SK-N-SH (cell line): ENCODE measurements at regions not wholly inside any gene's neighbourhood (a gene's known extent, or its start where the extent isn't known, plus 50 kb on each side); places are given as distances from the start of the nearest gene placed in this dataset.
A peak's percentile ranks its signal among the peaks of the same experiment; 100 is the strongest.

Experiments
- CTCF ChIA-PET: fragments of 300-600, 350-600 bp; formaldehyde crosslinking; extraction: SDS; loops from one replicate; lab custom pipeline; 2021; lab: Yijun Ruan, JAX
- POLR2A ChIA-PET: fragments of 350-600 bp; sonication (Branson Sonifier 250); formaldehyde crosslinking; extraction: SDS; loops from one replicate; lab custom pipeline; 2020; ENCODE audit warnings: antibody characterized with exemption, inconsistent platforms; lab: Yijun Ruan, JAX
- DNase-seq: peaks from one replicate; pipeline ENCODE4 v3.0.0; 2012
- H2AFZ ChIP-seq: fragments of 200-600 bp; sonication (generic); 2 replicates; pipeline ENCODE4 v1.8.1; 2016; ENCODE audit warnings: antibody characterized with exemption, mild to moderate bottlenecking, low read depth
- H3F3A ChIP-seq: fragments of 200-600 bp; sonication (generic); replicated peaks from 2 replicates; pipeline ENCODE3; 2016; ENCODE audit warnings: antibody characterized with exemption, mild to moderate bottlenecking; ENCODE audit not compliant: insufficient read depth
- H3K27ac ChIP-seq, 2 experiments: fragments of 200-500 bp in 1 of 2; fragments of 200-600 bp in 1 of 2; sonication (Bioruptor generic) in 1 of 2; sonication (generic), shearing (Covaris generic) in 1 of 2; 2 replicates each; pipeline versions ENCODE4 v1.5.1 to v1.6.1; 2014 to 2016; ENCODE audit warnings: low read depth in 2 of 2, inconsistent platforms in 1 of 2, low read length in 1 of 2, mild to moderate bottlenecking in 1 of 2, mixed read lengths in 1 of 2
- H3K27me3 ChIP-seq: fragments of 200-600 bp; sonication (generic), shearing (Covaris generic); 2 replicates; pipeline ENCODE4 v1.6.1; 2016; ENCODE audit warnings: mixed run types; ENCODE audit not compliant: insufficient read depth
- H3K36me3 ChIP-seq, 2 experiments: fragments of 200-500 bp in 1 of 2; fragments of 200-600 bp in 1 of 2; sonication (Bioruptor generic) in 1 of 2; sonication (generic) in 1 of 2; replicated peaks in 1 of 2; 2 replicates each; pipeline versions ENCODE3 to v1.5.1; 2014 to 2016; ENCODE audit warnings: low read length in 1 of 2, mild to moderate bottlenecking in 1 of 2; ENCODE audit not compliant: insufficient read depth in 2 of 2, control insufficient read depth in 1 of 2
- H3K4me1 ChIP-seq, 2 experiments: fragments of 200-500 bp in 1 of 2; fragments of 200-600 bp in 1 of 2; sonication (Bioruptor generic) in 1 of 2; sonication (generic), shearing (Covaris generic) in 1 of 2; 2 replicates each; pipeline versions ENCODE4 v1.5.1 to v1.6.1; 2014 to 2016; ENCODE audit warnings: low read depth in 1 of 2, low read length in 1 of 2, mixed run types in 1 of 2; ENCODE audit not compliant: insufficient read depth in 2 of 2, control insufficient read depth in 1 of 2
- H3K4me2 ChIP-seq: fragments of 200-600 bp; sonication (generic), shearing (Covaris generic); 2 replicates; pipeline ENCODE4 v1.6.1; 2017; ENCODE audit warnings: mixed run types
- H3K4me3 ChIP-seq, 2 experiments: fragments of 200-500 bp in 1 of 2; fragments of 200-600 bp in 1 of 2; sonication (Bioruptor generic) in 1 of 2; sonication (generic), shearing (Covaris generic) in 1 of 2; 2 replicates each; pipeline versions ENCODE4 v1.5.1 to v1.8.1; 2014 to 2016; ENCODE audit warnings: low read depth in 2 of 2, inconsistent platforms in 1 of 2, low read length in 1 of 2, mild to moderate bottlenecking in 1 of 2, mixed read lengths in 1 of 2, moderate library complexity in 1 of 2
- H3K79me2 ChIP-seq: fragments of 200-600 bp; sonication (generic); 2 replicates; pipeline ENCODE4 v1.8.1; 2017; ENCODE audit warnings: mild to moderate bottlenecking; ENCODE audit not compliant: insufficient read depth
- H3K9ac ChIP-seq: fragments of 200-600 bp; sonication (generic); 2 replicates; pipeline ENCODE4 v1.6.1; 2017; ENCODE audit warnings: mixed run types
- H3K9me2 ChIP-seq: fragments of 200-600 bp; sonication (generic); 2 replicates; pipeline ENCODE4 v1.6.1; 2017; ENCODE audit warnings: mixed run types
- H3K9me3 ChIP-seq: fragments of 200-600 bp; sonication (generic); 2 replicates; pipeline ENCODE4 v1.6.1; 2017; ENCODE audit warnings: mixed run types, mild to moderate bottlenecking, moderate library complexity
- H4K20me1 ChIP-seq: fragments of 200-600 bp; sonication (generic); 2 replicates; pipeline ENCODE4 v1.6.1; 2017; ENCODE audit warnings: mild to moderate bottlenecking, mixed run types; ENCODE audit not compliant: insufficient read depth
- CHD2 ChIP-seq: fragments of 150-350 bp; IDR thresholded peaks from 2 replicates; pipeline ENCODE4 v1.6.1; 2018; ENCODE audit warnings: low read length; ENCODE audit not compliant: partially characterized antibody
- ELF1 ChIP-seq: IDR thresholded peaks from 2 replicates; pipeline ENCODE4 v1.4.0; 2012
- EP300 ChIP-seq, 2 experiments: IDR thresholded peaks; 2 replicates each; pipeline versions ENCODE4 v1.4.0 to v1.6.1; 2012; ENCODE audit warnings: borderline replicate concordance in 1 of 2, low read depth in 1 of 2, low read length in 1 of 2
- EZH2phosphoT487 ChIP-seq: fragments of 200-600 bp; sonication (generic); IDR thresholded peaks from 2 replicates; pipeline ENCODE4 v1.6.1; 2017; ENCODE audit warnings: low read depth, mixed run types, mild to moderate bottlenecking, antibody characterized with exemption, moderate library complexity, borderline replicate concordance
- MEF2A ChIP-seq: IDR thresholded peaks from 2 replicates; pipeline ENCODE4 v1.4.0; 2012; ENCODE audit warnings: low read depth, borderline replicate concordance
- MXI1 ChIP-seq: IDR thresholded peaks from 2 replicates; pipeline ENCODE4 v1.6.1; 2012; ENCODE audit warnings: mild to moderate bottlenecking, low read depth, low read length, improper control_type of control experiment
- NFIC ChIP-seq: IDR thresholded peaks from 2 replicates; pipeline ENCODE4 v1.4.0; 2012; ENCODE audit warnings: borderline replicate concordance
- NRF1 ChIP-seq: IDR thresholded peaks from 2 replicates; pipeline ENCODE4 v1.6.1; 2012; ENCODE audit warnings: low read depth, mild to moderate bottlenecking, low read length
- POLR2AphosphoS5 ChIP-seq: IDR thresholded peaks from 2 replicates; pipeline ENCODE4 v1.6.1; 2012; ENCODE audit warnings: low read depth, low read length
- RAD21 ChIP-seq: IDR thresholded peaks from 2 replicates; pipeline ENCODE4 v1.6.1; 2012; ENCODE audit warnings: mild to moderate bottlenecking, low read length
- RCOR1 ChIP-seq: fragments of 150-350 bp; IDR thresholded peaks from 2 replicates; pipeline ENCODE4 v1.6.1; 2017; ENCODE audit warnings: antibody characterized with exemption, low read length
- RFX5 ChIP-seq: IDR thresholded peaks from 2 replicates; pipeline ENCODE4 v1.6.1; 2012; ENCODE audit warnings: mild to moderate bottlenecking, improper control_type of control experiment, low read length
- RXRA ChIP-seq: IDR thresholded peaks from 2 replicates; pipeline ENCODE4 v1.4.0; 2012; ENCODE audit warnings: low read depth, mild to moderate bottlenecking, borderline replicate concordance
- SIN3A ChIP-seq: IDR thresholded peaks from 2 replicates; pipeline ENCODE4 v1.6.1; 2012; ENCODE audit warnings: low read depth, mild to moderate bottlenecking, low read length, moderate library complexity, borderline replicate concordance
- SMC3 ChIP-seq: IDR thresholded peaks from 2 replicates; pipeline ENCODE4 v1.6.1; 2012; ENCODE audit warnings: low read depth, low read length, improper control_type of control experiment
- TCF12 ChIP-seq: IDR thresholded peaks from 2 replicates; pipeline ENCODE4 v1.4.0; 2012
- YY1 ChIP-seq: IDR thresholded peaks from 2 replicates; pipeline ENCODE4 v1.4.0; 2012; ENCODE audit warnings: low read depth, mild to moderate bottlenecking
- WGBS: methylation state at CpG from one replicate; pipeline ENCODE4 v1.1.6; 2017; ENCODE audit warnings: low lambda C conversion rate; 5-methylcytosine and 5-hydroxymethylcytosine counted together
- TF ChIP-seq, protein P1 (sequence below): IDR thresholded peaks from 2 replicates; pipeline ENCODE4; 2012
- TF ChIP-seq, protein P2 (sequence below): IDR thresholded peaks from 2 replicates; pipeline ENCODE4 v1.4.0; 2012; ENCODE audit warnings: low read depth
- TF ChIP-seq, protein P3 (sequence below): fragments of 200-600 bp; sonication (generic); IDR thresholded peaks from 2 replicates; pipeline ENCODE4 v1.6.1; 2017; ENCODE audit warnings: antibody characterized with exemption, mild to moderate bottlenecking, moderate library complexity

DNA sequence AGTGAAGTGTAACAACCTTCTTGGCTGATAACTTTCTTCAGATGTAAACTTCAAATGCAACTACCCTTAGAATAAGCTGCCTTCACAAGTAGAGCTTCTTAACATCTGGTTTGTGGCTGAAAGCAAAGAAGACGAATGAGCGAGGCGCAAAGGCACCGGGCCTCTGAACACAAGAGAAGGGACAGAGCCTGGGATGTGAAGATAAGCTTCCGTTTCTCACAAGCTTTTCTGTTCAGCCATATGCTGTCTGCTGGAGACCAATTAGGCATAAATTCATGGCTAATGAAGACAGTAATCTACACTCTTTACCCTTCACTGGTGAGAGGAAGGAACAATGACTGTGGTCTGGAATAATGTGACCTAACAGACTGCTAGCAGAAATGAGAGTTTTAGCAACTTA is 195.2 kb downstream of the ATXN7L3B start:
- no peaks in the 10 kb centered on the region for H3K79me2 ChIP-seq
- H3K27me3 ChIP-seq = no peaks in the 10 kb centered on the region
- no peak overlapping the region for H2AFZ ChIP-seq
- WGBS = 43% methylated on average over 5 of the region's 5 CpGs
- ChIA-PET CTCF (no interaction called here), POLR2A (no interaction called here)
- TF ChIP-seq SIN3A (no peak), RAD21 (no peak), ELF1 (no peak), YY1 (no peak), CHD2 (no peak), EP300 (IDR thresholded peaks at IDR 0.05; ENCODE audit: borderline replicate concordance in 1 of 2, low read depth in 1 of 2, low read length in 1 of 2) (no peak), MXI1 (no peak), TCF12 (no peak), NFIC (no peak), RXRA (no peak)
- TF ChIP-seq, protein P1, sequence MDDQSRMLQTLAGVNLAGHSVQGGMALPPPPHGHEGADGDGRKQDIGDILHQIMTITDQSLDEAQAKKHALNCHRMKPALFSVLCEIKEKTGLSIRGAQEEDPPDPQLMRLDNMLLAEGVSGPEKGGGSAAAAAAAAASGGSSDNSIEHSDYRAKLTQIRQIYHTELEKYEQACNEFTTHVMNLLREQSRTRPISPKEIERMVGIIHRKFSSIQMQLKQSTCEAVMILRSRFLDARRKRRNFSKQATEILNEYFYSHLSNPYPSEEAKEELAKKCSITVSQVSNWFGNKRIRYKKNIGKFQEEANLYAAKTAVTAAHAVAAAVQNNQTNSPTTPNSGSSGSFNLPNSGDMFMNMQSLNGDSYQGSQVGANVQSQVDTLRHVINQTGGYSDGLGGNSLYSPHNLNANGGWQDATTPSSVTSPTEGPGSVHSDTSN = no peak
- TF ChIP-seq, protein P2, sequence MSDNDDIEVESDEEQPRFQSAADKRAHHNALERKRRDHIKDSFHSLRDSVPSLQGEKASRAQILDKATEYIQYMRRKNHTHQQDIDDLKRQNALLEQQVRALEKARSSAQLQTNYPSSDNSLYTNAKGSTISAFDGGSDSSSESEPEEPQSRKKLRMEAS = no peak
- H4K20me1 ChIP-seq = no peaks in the 10 kb centered on the region
- H3K36me3 ChIP-seq = no peaks in the 10 kb centered on the region
- H3K9me3 ChIP-seq = no peaks in the 10 kb centered on the region
- no peak for DNase-seq
- H3K4me2 ChIP-seq = no peak overlapping the region
- no peak overlapping the region for H3K4me3 ChIP-seq
- H3K9ac ChIP-seq = no peak overlapping the region
- no peak overlapping the region for H3K27ac ChIP-seq
- H3K4me1 ChIP-seq = no peaks in the 10 kb centered on the region
- no peaks in the 10 kb centered on the region for H3F3A ChIP-seq
- no peaks in the 10 kb centered on the region for H3K9me2 ChIP-seq

DNA sequence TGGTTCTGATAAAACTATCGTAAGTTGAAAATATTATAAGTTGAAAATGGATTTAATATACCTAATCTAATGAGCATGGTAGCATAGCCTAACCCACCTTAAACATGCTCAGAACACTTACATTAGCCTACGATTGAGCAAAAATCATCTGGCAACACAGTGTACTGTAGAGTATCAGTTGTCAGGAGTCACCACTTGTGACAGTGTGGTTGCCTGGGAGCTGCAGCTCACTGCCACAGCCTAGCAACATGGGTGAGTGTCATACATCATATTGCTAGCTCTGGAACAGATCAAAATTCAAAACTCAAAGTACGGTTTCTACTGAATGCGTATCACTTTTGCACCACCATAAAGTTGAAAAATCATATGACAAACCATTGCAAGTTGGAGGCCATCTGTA is 203.5 kb downstream of the ATXN7L3B start:
- Histone ChIP-seq H3K9me3 (no peaks in the 10 kb centered on the region), H3K36me3 (no peaks in the 10 kb centered on the region), H3K9me2 (no peaks in the 10 kb centered on the region), H3K4me3 (no peak overlapping the region), H4K20me1 (no peaks in the 10 kb centered on the region), H3K27ac (no peak overlapping the region), H2AFZ (no peak overlapping the region), H3K27me3 (no peaks in the 10 kb centered on the region; the same call in 1 of the 2 replicates), H3K4me2 (no peak overlapping the region), H3K79me2 (no peaks in the 10 kb centered on the region), H3K4me1 (no peaks in the 10 kb centered on the region; a peak in 1 of 4 replicates), H3K9ac (no peak overlapping the region), H3F3A (no peaks in the 10 kb centered on the region)
- POLR2A ChIA-PET = no interaction called here
- TF ChIP-seq EZH2phosphoT487 = no peak
- no peak for DNase-seq
- CTCF ChIA-PET = interaction anchor here (0.6 to 0.7 kb wide), 2 partner anchors 370 to 414 kb away, joined by 3 read pairs; no protein-coding TSS in a partner anchor
- 15% methylated on average over 4 of the region's 4 CpGs for WGBS

DNA sequence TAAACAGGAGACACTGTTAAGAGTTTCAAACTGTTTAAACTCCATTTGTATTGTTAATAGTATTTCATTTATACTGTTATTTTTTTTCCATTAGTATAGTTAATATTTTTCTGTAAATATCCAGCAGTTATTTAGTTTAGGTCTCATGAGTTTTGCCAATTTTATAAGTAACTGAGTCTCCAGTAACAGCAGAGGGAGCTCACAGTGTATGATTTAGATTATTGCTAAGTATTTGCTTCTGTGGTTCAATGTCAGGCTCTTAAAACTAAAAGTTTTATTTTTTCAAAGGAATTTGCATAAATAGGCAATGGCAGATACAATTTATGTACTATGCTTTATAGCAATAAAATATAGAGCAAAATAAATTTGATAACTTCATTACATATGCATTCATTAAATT is 209.7 kb downstream of the ATXN7L3B start:
- Histone ChIP-seq H3K79me2 (no peaks in the 10 kb centered on the region), H3K4me1 (no peaks in the 10 kb centered on the region), H3K27me3 (no peaks in the 10 kb centered on the region; the same call in 1 of the 2 replicates), H3K4me3 (no peak overlapping the region), H3K9me2 (no peaks in the 10 kb centered on the region), H3K36me3 (no peaks in the 10 kb centered on the region), H3K4me2 (no peak overlapping the region), H2AFZ (no peak overlapping the region), H4K20me1 (no peaks in the 10 kb centered on the region), H3F3A (no peaks in the 10 kb centered on the region), H3K27ac (no peak overlapping the region), H3K9ac (no peak overlapping the region), H3K9me3 (no peaks in the 10 kb centered on the region)
- ChIA-PET CTCF (no interaction called here), POLR2A (no interaction called here)
- no peak for DNase-seq
- TF ChIP-seq ELF1 (no peak), RFX5 (no peak), RCOR1 (no peak), SMC3 (0 out of 2 replicates have a peak, but pooled peaks have one; percentile 15), EZH2phosphoT487 (no peak), NRF1 (no peak), RAD21 (peak; percentile 31), MEF2A (no peak), YY1 (no peak), NFIC (no peak), POLR2AphosphoS5 (no peak)
- TF ChIP-seq, protein P3, sequence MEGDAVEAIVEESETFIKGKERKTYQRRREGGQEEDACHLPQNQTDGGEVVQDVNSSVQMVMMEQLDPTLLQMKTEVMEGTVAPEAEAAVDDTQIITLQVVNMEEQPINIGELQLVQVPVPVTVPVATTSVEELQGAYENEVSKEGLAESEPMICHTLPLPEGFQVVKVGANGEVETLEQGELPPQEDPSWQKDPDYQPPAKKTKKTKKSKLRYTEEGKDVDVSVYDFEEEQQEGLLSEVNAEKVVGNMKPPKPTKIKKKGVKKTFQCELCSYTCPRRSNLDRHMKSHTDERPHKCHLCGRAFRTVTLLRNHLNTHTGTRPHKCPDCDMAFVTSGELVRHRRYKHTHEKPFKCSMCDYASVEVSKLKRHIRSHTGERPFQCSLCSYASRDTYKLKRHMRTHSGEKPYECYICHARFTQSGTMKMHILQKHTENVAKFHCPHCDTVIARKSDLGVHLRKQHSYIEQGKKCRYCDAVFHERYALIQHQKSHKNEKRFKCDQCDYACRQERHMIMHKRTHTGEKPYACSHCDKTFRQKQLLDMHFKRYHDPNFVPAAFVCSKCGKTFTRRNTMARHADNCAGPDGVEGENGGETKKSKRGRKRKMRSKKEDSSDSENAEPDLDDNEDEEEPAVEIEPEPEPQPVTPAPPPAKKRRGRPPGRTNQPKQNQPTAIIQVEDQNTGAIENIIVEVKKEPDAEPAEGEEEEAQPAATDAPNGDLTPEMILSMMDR = peak; percentile 63
- TF ChIP-seq, all 33 proteins: peak for 3
